Breast epithelium (tissue), 4 donors: ENCODE measurements at regions not wholly inside any gene's neighbourhood (a gene's known extent, or its start where the extent isn't known, plus 50 kb on each side); places are given as distances from the start of the nearest gene placed in this dataset.

Source experiments
- DNase-seq, 2 donors: peaks; one replicate each; pipeline ENCODE4 v3.0.0-alpha.2; 2019; ENCODE audit warnings: low spot score in 2 of 2
- H3K27ac ChIP-seq, 2 donors: fragments of 200-600 bp; sonication (generic) in 1 of 2; one replicate each; pipeline ENCODE4 v1.5.1; 2016 to 2019; ENCODE audit warnings: mild to moderate bottlenecking in 1 of 2
- H3K27me3 ChIP-seq, 2 donors: fragments of 200-600 bp; sonication (generic) in 1 of 2; one replicate each; pipeline versions ENCODE4 v1.5.1 to v1.6.0; 2017 to 2019; ENCODE audit warnings: control low read depth in 1 of 2, mild to moderate bottlenecking in 1 of 2
- H3K36me3 ChIP-seq: fragments of 200-600 bp; one replicate; pipeline ENCODE4 v1.5.1; 2019
- H3K4me1 ChIP-seq, 2 donors: fragments of 200-600 bp; sonication (generic); one replicate each; pipeline ENCODE4 v1.5.1; 2016 to 2019; ENCODE audit warnings: control low read depth in 1 of 2
- H3K4me3 ChIP-seq, 3 donors: fragments of 200-600 bp; sonication (generic); 1 replicate in 2 of 3; 2 replicates in 1 of 3; pipeline ENCODE4 v1.5.1; 2016 to 2019; ENCODE audit warnings: mild to moderate bottlenecking in 3 of 3, moderate library complexity in 2 of 3
- H3K9me3 ChIP-seq, 2 donors: fragments of 200-600 bp; sonication (generic) in 1 of 2; one replicate each; pipeline ENCODE4 v1.5.1; 2016 to 2019; ENCODE audit warnings: control low read depth in 1 of 2
- CTCF ChIP-seq, 3 donors: fragments of 450-650 bp; IDR thresholded peaks; one replicate each; pipeline ENCODE4 v1.5.1; 2016 to 2017; ENCODE audit warnings: antibody characterized with exemption in 3 of 3, mild to moderate bottlenecking in 3 of 3, moderate library complexity in 3 of 3
- POLR2A ChIP-seq: fragments of 450-650 bp; IDR thresholded peaks from one replicate; pipeline ENCODE4 v1.6.1; 2016; ENCODE audit warnings: antibody characterized with exemption, mild to moderate bottlenecking, moderate library complexity
- POLR2AphosphoS5 ChIP-seq, 3 donors: sonication (generic); formaldehyde crosslinking; IDR thresholded peaks; one replicate each; pipeline ENCODE4 v1.6.1; 2017; ENCODE audit warnings: antibody characterized with exemption in 3 of 3
- intact Hi-C: fragments of 100-400 bp; cut with DNase I; formaldehyde crosslinking; loops from one replicate; pipeline ENCODE4 v1.15.1; 2023; ENCODE audit warnings: low total_unique reads

GRCh38 chr9:81787747-81788632 is 98.6 kb upstream of the TLE1 start:
- H3K27ac ChIP-seq: no peak overlapping the region
- intact Hi-C loops: no loop called here
- no peaks in the 10 kb centered on the region for H3K36me3 ChIP-seq
- no peak for DNase-seq
- no peaks in the 10 kb centered on the region for H3K27me3 ChIP-seq
- no peaks in the 10 kb centered on the region for H3K9me3 ChIP-seq
- H3K4me3 ChIP-seq: no peak overlapping the region
- TF ChIP-seq POLR2A (no peak), POLR2AphosphoS5 (IDR thresholded peaks at IDR 0.05) (no peak), CTCF (IDR thresholded peaks at IDR 0.05) (no peak)
- no peaks in the 10 kb centered on the region for H3K4me1 ChIP-seq

GRCh38 chr9:81789721-81790120 is 100.4 kb upstream of the TLE1 start:
- Histone ChIP-seq H3K9me3 (no peaks in the 10 kb centered on the region), H3K4me1 (no peaks in the 10 kb centered on the region), H3K36me3 (no peaks in the 10 kb centered on the region), H3K27me3 (no peaks in the 10 kb centered on the region), H3K4me3 (no peak overlapping the region), H3K27ac (no peak overlapping the region)
- intact Hi-C loops: no loop called here
- DNase-seq: no peak
- TF ChIP-seq POLR2AphosphoS5 (IDR thresholded peaks at IDR 0.05) (no peak), CTCF (IDR thresholded peaks at IDR 0.05) (no peak), POLR2A (no peak)

- DNase-seq: no peak
- intact Hi-C loops: no loop called here
- Histone ChIP-seq H3K27ac (no peak overlapping the region), H3K4me3 (no peak overlapping the region), H3K27me3 (no peaks in the 10 kb centered on the region), H3K36me3 (no peaks in the 10 kb centered on the region), H3K4me1 (no peaks in the 10 kb centered on the region), H3K9me3 (no peaks in the 10 kb centered on the region)
- TF ChIP-seq CTCF (IDR thresholded peaks at IDR 0.05): no peak
- no peak for TF ChIP-seq POLR2A
- TF ChIP-seq POLR2AphosphoS5 (IDR thresholded peaks at IDR 0.05): no peak
Observed at GRCh38 chr9:81790166-81790565, 100.8 kb upstream of the TLE1 start.

- Histone ChIP-seq H3K27ac (no peak overlapping the region), H3K4me1 (no peaks in the 10 kb centered on the region), H3K4me3 (no peak overlapping the region), H3K9me3 (no peaks in the 10 kb centered on the region), H3K36me3 (no peaks in the 10 kb centered on the region), H3K27me3 (no peaks in the 10 kb centered on the region)
- DNase-seq: no peak
- intact Hi-C loops: no loop called here
- TF ChIP-seq CTCF (IDR thresholded peaks at IDR 0.05) (no peak), POLR2AphosphoS5 (IDR thresholded peaks at IDR 0.05) (no peak), POLR2A (no peak)
Observed at GRCh38 chr9:81791076-81791475, 101.7 kb upstream of the TLE1 start.

- Histone ChIP-seq H3K4me1 (no peaks in the 10 kb centered on the region), H3K36me3 (no peaks in the 10 kb centered on the region), H3K9me3 (no peaks in the 10 kb centered on the region), H3K27ac (no peak overlapping the region), H3K4me3 (no peak overlapping the region), H3K27me3 (no peaks in the 10 kb centered on the region)
- intact Hi-C loops: no loop called here
- no peak for TF ChIP-seq CTCF (IDR thresholded peaks at IDR 0.05)
- TF ChIP-seq POLR2A: no peak
- TF ChIP-seq POLR2AphosphoS5 (IDR thresholded peaks at IDR 0.05): no peak
- no peak for DNase-seq
Observed at GRCh38 chr9:81798606-81799005, 109.3 kb upstream of the TLE1 start.
